ENCODE measurements at regions not wholly inside any gene's neighbourhood (a gene's known extent, or its start where the extent isn't known, plus 50 kb on each side); places are given as distances from the start of the nearest gene placed in this dataset.

- Histone ChIP-seq H4K20me1 (ENCODE audit: control insufficient read depth, extremely low read depth, insufficient read depth, low read length) (no peaks in the 10 kb centered on the region), H3K4me1 (ENCODE audit: control insufficient read depth, extremely low read depth, insufficient read depth, low read length) (no peaks in the 10 kb centered on the region), H2AFZ (ENCODE audit: control insufficient read depth, low read length) (no peak overlapping the region), H3K9me3 (ENCODE audit: control insufficient read depth, low read depth, low read length) (no peaks in the 10 kb centered on the region), H3K36me3 (ENCODE audit: control insufficient read depth in 2 of 2, extremely low read depth in 1 of 2, insufficient read depth in 2 of 2, low read length in 2 of 2) (no peaks in the 10 kb centered on the region), H3K4me2 (ENCODE audit: control insufficient read depth, extremely low read depth, insufficient read depth, low read depth, low read length) (no peak overlapping the region), H3K27ac (ENCODE audit: control insufficient read depth, insufficient read depth, low read length) (no peak overlapping the region), H3K79me2 (ENCODE audit: control insufficient read depth, insufficient read depth, low read length) (no peaks in the 10 kb centered on the region), H3K27me3 (ENCODE audit: control insufficient read depth, extremely low read depth, insufficient read depth, low read length) (no peaks in the 10 kb centered on the region), H3K4me3 (ENCODE audit: control insufficient read depth in 2 of 3, extremely low read depth in 1 of 3, insufficient read depth in 2 of 3, low read depth in 1 of 3, low read length in 3 of 3) (no peak overlapping the region), H3K9me1 (ENCODE audit: control insufficient read depth, extremely low read depth, insufficient read depth, low read length) (no peaks in the 10 kb centered on the region), H3K9ac (ENCODE audit: control insufficient read depth, extremely low read depth, insufficient read depth, low read length) (no peak overlapping the region)
- dilution Hi-C loops (cut with MboI; ENCODE audit: extremely low pct_ligation_motif_present, low sequenced_read_pairs) = no loop called here
- TF ChIP-seq EZH2 (IDR thresholded peaks at IDR 0.05; ENCODE audit: low read length) (no peak), CTCF (optimal IDR thresholded peaks at IDR 0.05 in 1 of 3, IDR thresholded peaks at IDR 0.05 in 1 of 3, conservative IDR thresholded peaks at IDR 0.05 in 1 of 3; ENCODE audit: extremely low read depth in 1 of 3, insufficient read depth in 2 of 3, low read length in 3 of 3) (no peak)
- FAIRE-seq = no peak
- DNase-seq (ENCODE audit: low read depth, low spot score) = no peak
Observed at GRCh38 chr2:129467941-129468340, 511.5 kb upstream of the RAB6C start.

- FAIRE-seq = no peak
- TF ChIP-seq EZH2 (IDR thresholded peaks at IDR 0.05; ENCODE audit: low read length) (no peak), CTCF (optimal IDR thresholded peaks at IDR 0.05 in 1 of 3, IDR thresholded peaks at IDR 0.05 in 1 of 3, conservative IDR thresholded peaks at IDR 0.05 in 1 of 3; ENCODE audit: extremely low read depth in 1 of 3, insufficient read depth in 2 of 3, low read length in 3 of 3) (no peak)
- H3K36me3 ChIP-seq (ENCODE audit: control insufficient read depth in 2 of 2, extremely low read depth in 1 of 2, insufficient read depth in 2 of 2, low read length in 2 of 2) = no peaks in the 10 kb centered on the region
- H3K79me2 ChIP-seq (ENCODE audit: control insufficient read depth, insufficient read depth, low read length) = no peaks in the 10 kb centered on the region
- H3K9me3 ChIP-seq (ENCODE audit: control insufficient read depth, low read depth, low read length) = no peaks in the 10 kb centered on the region
- DNase-seq (ENCODE audit: low read depth, low spot score) = no peak
- dilution Hi-C loops (cut with MboI; ENCODE audit: extremely low pct_ligation_motif_present, low sequenced_read_pairs) = no loop called here
- no peaks in the 10 kb centered on the region for H3K4me1 ChIP-seq (ENCODE audit: control insufficient read depth, extremely low read depth, insufficient read depth, low read length)
- H3K27me3 ChIP-seq (ENCODE audit: control insufficient read depth, extremely low read depth, insufficient read depth, low read length) = no peaks in the 10 kb centered on the region
- no peak overlapping the region for H2AFZ ChIP-seq (ENCODE audit: control insufficient read depth, low read length)
- H3K9me1 ChIP-seq (ENCODE audit: control insufficient read depth, extremely low read depth, insufficient read depth, low read length) = no peaks in the 10 kb centered on the region
- H3K9ac ChIP-seq (ENCODE audit: control insufficient read depth, extremely low read depth, insufficient read depth, low read length) = no peak overlapping the region
- H3K4me3 ChIP-seq (ENCODE audit: control insufficient read depth in 2 of 3, extremely low read depth in 1 of 3, insufficient read depth in 2 of 3, low read depth in 1 of 3, low read length in 3 of 3) = no peak overlapping the region
- no peaks in the 10 kb centered on the region for H4K20me1 ChIP-seq (ENCODE audit: control insufficient read depth, extremely low read depth, insufficient read depth, low read length)
- no peak overlapping the region for H3K27ac ChIP-seq (ENCODE audit: control insufficient read depth, insufficient read depth, low read length)
- H3K4me2 ChIP-seq (ENCODE audit: control insufficient read depth, extremely low read depth, insufficient read depth, low read depth, low read length) = no peak overlapping the region
Observed at GRCh38 chr2:129468879-129469278, 510.6 kb upstream of the RAB6C start.
